Left ventricle myocardium superior (tissue), 1 donor: ENCODE measurements at regions not wholly inside any gene's neighbourhood (a gene's known extent, or its start where the extent isn't known, plus 50 kb on each side); places are given as distances from the start of the nearest gene placed in this dataset.

Source experiments
- ATAC-seq: fragments of 200-7000 bp; cut with Tn5 transposase; one replicate; pipeline ENCODE4 v1.9.1; 2020; ENCODE audit warnings: mild to moderate bottlenecking, moderate library complexity
- DNase-seq: peaks from one replicate; pipeline ENCODE4 v3.0.0-alpha.2; 2020
- intact Hi-C: fragments of 100-400 bp; cut with micrococcal nuclease; formaldehyde crosslinking; loops from one replicate; pipeline ENCODE4 v1.11.0; 2022
- donor health status: DM: no; HTN: yes; CAD: no; lungs with severe emphysema.

DNA sequence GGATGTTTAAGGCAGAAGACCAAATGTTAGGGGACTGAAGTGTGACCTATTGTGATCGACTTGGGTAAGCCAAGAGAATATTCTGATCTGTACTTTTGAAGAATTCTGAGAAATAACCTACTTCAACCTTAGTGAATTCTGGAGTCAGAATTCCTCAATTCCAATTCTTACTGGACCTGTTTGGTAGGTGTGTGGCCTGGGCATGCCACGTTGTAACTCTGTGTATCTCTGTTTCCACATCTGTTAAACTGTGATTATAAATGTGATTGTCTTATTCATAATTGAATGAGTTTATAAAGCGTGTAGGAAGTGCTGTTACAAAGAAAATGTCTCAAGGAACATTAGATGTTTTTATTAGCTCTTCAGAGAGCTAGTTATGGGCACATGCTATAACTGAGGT is 64.5 kb downstream of the TUSC1 start:
- DNase-seq (no peak), ATAC-seq (no peak)
- intact Hi-C loops: no loop called here

DNA sequence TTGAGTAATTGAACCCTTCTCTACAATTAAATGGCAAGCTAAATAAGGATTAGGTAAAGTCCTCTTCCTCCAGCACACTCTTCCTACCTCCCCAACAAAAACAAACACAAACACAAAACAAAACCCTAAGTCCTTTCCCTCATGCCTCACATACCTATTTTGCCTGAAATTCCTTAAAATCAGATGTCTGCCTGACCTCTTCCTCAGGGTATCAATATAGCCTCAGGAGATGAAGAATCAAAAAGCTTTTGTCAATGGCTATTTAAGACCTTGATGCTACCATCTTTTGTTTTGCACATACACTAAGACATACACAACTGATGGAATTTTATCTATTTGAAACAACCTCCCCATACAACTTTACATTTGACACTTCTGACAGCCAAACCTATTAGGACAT is 75.1 kb downstream of the TUSC1 start:
- intact Hi-C loops: no loop called here
- DNase-seq: no peak
- no peak for ATAC-seq

DNA sequence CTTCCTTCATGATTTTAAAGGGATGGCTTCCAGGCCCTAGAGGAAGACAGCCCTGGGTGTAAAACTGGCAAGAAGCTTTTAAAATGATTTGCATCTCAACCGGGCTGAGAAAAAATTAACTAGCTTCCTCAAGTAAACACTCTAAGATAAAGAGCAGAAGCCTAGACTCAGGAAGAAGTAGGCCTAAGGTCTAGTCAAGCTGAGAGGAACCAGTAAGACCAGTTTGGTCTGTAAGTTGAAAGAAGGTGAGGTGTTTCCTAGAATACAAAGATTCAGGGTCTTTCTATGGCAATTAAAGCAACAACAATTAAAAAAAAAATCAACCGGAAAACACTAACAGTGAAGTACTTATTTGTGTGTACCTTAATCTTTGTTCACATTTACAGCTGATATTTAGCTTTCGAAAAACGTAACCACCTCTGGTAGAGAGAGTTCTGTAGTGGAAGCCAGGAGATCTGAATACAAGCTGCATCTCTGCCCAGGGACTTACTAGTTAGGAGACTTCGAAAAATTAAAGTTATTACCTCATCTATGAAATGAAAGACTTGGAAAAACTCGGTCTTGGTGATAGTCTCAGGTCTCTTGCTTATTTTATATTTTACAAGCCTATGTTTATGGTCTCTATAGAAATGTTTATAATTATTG is 75.7 kb downstream of the TUSC1 start:
- DNase-seq (no peak), ATAC-seq (no peak)
- intact Hi-C loops: no loop called here

DNA sequence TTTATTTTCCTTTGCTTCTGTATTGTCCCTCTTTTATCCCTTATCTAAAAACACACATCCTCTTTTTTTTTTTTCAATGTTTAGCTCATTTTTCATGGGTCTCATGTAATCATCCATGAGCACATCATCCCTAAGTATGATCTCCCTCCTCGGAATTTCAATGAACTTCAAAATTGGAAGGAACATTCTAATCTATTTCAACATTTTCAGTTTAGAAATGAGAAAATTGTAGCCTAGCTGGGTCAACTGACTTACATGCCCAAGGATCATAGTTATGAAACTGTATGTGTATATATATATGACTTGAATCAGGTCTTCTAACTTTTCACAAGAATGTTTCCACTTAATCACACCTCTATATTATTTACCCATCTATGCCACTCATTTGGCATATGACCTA is 77.7 kb downstream of the TUSC1 start:
- intact Hi-C loops: no loop called here
- ATAC-seq (no peak), DNase-seq (no peak)

DNA sequence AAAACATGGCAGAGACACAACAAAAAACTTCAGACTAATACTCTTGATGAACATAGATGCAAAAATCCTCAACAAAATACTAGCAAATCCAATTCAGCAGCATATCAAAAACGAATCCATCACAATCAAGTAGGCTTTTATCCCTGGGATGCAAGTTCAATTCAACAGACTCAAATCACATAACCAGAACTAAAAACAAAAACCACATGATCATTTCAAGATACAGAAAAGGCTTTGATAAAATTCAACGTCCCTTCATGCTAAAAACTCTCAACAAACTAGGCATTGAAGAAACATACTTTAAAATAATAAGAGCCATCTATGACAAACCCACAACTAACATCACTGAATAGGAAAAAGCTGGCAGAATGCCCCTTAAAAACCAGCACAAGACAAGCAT is 93.6 kb downstream of the TUSC1 start:
- intact Hi-C loops: no loop called here
- no peak for ATAC-seq
- no peak for DNase-seq

DNA sequence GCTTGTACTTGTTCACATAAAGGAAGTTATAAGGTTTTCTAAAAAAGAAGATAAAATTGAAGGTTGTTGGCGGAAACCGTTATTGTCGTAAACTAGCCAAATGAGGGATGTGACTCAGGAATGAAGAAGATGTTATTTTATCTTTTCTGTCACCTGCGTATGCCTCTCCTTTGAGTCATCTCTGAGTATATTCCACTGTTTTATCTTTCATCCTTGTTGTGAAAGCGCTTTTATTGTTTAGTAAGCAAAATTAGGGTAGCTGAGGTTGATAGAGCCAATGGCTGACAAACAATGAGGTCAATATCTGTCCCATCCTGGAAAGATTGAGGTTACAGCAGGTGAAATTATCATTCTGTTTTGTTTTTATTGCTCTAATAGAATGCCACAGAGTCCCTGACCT is 105.0 kb downstream of the TUSC1 start:
- ATAC-seq (no peak), DNase-seq (no peak)
- intact Hi-C loops: no loop called here

DNA sequence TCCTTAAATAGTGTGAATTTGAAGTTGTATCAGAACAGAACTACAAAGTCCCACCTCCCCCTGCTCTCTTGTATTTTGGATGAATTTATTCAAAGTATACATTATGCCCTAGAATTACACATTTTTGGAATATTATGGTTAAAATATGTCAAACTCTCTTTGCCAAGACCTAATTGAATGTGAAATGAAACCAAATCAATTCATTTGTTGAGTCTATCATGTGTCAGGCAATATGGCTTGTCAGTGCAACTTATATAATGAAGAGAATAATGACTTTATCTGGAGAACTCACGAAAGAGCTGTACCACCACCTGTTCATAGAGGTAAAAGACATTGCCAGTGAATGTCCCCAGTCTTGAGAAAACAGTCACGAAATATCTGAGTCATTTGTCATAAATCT is 106.8 kb downstream of the TUSC1 start:
- DNase-seq: no peak
- ATAC-seq: no peak
- intact Hi-C loops: no loop called here

DNA sequence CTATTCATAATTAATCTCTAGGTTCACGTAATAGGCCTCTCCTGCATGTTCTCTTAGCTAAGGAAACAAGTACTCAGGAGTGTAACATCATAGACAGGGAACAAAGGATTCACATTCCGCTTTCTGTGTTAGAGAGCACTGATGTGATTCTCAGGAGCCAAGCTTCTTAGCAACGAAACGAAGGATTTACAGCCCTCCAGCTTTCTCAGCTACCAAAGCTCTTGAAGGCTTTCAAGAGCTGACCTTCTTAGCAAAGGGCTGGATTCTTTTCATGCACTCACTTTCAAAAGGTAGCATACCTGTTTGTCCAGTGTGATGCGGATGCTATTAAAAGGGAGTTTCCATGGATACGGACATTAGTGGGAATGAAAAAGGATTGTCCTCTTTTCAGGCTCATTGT is 107.4 kb downstream of the TUSC1 start:
- DNase-seq: no peak
- intact Hi-C loops: no loop called here
- ATAC-seq: no peak

DNA sequence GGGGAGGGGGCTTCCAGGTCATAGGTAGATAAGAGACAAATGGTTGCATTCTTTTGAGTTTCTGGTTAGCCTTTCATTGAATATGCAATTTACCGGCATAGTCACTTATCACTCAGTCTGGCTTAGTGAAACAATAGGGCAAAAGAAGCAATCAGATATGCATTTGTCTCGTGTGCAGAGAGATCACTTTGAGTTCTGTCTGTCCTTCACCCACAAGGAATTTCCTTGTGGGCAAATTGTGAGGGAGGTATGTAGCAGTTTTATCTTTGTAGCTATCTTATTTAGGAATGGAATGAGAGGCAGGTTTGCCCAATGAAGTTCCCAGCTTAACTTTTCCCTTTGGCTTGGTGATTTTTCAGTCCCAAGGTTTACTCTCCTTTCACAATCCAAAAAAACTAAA is 116.1 kb downstream of the TUSC1 start:
- DNase-seq (no peak), ATAC-seq (no peak)
- intact Hi-C loops: no loop called here

DNA sequence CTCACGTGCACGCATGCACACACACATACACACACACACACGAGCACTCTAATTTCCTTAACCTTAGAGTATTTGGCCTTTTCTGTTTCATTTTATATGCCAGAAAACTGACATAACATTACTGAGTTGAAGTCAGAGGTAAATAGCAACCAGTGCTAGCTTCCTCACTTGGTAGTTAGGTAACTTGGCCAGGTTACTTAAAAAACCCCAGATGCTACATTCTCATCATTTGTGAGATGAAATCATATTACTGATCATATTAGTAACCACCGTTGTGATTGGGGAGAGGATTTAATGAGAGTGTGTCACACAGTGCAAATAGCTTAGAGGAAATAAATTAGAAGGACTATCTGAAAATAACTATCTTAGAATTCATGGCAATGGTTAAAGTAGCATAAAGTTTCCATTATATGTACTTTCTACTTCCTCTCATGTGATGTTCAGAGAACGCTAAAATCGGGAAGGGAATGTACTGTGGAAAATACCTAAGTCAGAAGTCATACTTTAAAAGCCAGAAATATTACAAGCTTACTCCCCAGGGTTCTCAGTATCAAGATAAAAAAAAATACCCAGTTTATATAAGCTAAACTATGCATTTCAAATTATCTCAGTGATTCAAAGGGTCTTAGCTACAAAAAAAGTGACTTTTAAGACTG is 120.5 kb downstream of the TUSC1 start:
- intact Hi-C loops: no loop called here
- ATAC-seq: no peak
- no peak for DNase-seq

DNA sequence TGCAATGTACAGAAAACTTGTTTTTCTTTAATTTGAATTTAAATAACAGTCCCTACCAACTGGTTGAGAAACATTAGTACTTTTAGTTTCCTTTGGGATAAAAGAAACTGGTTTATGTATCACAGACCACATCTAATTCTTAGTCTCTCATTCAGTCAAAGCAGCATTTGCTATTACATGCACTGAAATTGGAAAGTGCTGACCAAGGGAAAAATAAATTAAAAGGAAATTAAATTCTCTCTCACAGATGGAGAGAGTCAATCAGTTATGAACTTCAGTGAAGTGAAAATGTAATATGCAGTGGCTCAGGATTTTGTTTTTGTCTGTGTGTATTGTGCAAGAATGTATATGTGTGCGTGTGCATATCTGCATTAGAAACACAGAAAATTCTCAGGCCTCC is 121.7 kb downstream of the TUSC1 start:
- DNase-seq: no peak
- intact Hi-C loops: no loop called here
- no peak for ATAC-seq

DNA sequence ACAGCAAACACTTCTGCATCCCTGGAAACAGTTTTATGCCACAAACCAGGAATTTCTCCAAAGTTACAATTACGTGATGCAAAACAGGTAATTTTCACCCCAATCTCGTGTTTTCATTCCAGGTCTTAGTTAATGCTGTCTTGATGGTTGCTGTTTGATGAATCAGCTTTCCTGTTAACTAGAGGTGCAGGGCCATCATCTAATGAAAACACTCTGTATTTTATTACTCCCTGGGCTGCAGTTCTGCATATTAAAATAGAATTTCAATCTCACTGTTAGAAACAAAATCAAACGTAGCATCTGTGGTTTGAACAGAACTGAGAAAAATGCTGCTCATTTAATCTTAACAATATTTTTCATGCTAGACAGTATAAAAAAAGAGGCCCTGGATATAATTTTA is 129.4 kb downstream of the TUSC1 start:
- no peak for ATAC-seq
- intact Hi-C loops: no loop called here

DNA sequence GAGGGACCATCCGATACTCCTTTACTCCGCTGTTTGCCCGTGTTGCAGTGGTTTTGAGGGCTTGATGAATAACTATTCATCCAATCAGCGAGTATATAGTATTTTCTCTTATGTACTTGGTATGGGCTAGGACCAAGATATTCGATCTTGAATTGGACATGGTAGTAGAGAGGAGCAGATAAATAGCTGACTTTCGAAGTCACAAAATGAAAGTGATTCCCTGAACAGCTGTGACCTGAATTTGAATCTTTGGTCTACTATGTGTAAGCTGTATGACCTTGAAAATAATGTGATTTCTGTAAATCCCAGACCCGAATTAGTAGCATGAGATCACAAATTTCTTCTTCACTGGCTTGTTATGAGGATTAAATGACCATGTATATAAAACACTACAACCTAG is 134.4 kb downstream of the TUSC1 start:
- DNase-seq (no peak), ATAC-seq (no peak)
- intact Hi-C loops: no loop called here

More for the DNA sequence above, 129.4 kb downstream of the TUSC1 start:
- DNase-seq: no peak

DNA sequence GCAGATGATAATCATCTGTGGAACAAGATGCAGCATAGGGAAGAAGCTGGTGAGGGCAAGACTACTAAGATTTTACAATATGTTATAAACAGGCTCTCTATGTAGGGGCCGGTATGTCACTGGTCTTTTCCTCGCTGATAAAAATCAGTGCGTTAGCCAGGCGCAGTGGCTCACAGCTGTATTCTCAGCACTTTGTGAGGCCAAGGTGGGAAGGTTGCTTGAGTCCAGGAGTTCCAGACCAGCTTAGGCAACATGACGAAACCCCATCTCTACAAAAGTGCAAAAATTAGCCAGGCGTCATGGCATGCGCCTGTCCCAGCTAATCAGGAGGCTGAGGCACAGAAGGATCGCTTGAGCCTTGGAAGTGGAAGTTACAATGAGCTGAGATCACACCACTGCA is 135.9 kb downstream of the TUSC1 start:
- DNase-seq (no peak), ATAC-seq (no peak)
- intact Hi-C loops: no loop called here

DNA sequence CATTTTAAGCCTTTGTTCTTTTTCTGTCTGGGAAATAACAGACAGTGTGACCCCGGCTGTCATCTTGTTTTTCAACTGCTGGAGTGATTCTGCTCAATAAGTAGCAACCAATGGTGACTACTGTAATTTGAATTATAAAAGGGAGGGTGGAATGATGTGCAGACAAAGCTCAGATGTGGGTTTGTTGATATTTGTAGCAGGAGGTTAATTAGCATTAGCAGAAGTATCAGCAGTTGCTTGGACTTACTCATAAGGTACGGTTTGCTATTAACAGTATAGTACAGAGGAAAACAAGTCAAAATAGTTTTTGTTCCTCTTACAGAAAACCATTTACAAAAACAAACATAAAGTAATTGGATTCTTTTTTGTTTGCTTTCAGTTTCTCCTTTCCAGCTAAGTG is 140.4 kb downstream of the TUSC1 start:
- ATAC-seq (no peak), DNase-seq (no peak)
- intact Hi-C loops: no loop called here

DNA sequence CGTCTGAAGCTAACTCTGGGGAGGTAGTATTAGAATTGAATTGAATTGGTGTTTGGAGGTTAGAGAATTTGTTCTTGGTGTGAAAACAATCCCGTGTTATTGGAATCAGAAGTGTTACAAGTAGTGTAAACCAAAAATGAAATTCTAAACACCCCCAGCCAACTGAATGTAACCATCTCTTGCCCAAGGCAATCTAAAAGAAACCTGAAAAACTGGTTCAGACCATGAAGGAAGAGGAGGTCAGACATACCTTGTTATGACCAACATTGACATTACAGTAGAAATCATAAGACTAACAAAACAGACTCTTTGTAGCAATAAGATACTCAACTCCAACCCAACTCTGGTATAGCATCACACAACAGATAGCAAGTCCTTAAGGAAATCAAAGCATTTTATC is 159.0 kb downstream of the TUSC1 start:
- DNase-seq: no peak
- intact Hi-C loops: no loop called here
- no peak for ATAC-seq

DNA sequence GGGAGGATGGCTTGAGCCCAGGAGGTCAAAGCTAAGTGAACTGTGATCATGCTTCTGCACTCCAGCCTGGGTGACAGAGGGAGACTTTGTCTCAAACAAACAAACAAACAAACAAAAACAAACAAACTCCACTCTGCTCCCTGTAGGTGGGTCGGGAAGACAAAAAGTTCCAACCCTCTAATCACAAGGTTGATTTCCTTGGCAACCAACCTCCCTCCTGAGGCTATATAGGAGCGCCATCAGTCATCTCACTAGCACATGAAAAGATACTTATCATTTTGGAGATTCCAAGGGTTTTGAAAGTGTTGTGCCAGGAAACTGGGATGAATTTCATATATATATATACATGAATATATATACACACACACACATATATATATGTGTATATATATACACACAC is 160.5 kb downstream of the TUSC1 start:
- no peak for ATAC-seq
- DNase-seq: no peak
- intact Hi-C loops: no loop called here

DNA sequence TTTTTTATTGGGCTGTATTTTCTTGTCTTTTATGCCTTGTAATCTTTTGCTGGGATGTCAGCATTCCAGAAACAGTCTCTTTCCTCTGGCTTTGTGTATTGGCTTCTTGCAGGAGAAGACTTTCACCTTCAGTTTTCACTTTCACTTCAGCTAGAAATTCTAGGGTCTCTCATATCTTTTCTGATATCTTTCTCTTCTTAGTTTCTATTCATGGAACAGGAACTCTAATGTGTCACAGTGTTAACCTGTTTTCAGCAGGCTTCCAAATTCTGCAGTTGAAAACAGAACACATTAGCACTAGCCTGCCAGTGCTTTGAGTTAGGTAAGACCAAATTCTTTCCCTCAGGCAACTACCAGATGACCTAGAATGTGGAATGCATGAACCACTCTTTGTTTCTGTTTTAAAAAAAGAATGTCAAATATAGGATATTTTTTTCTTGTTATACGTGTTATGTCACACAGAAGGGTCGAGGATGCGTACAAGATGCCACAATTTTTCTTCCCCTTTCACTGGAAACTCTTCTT is 164.7 kb downstream of the TUSC1 start:
- intact Hi-C loops: no loop called here
- DNase-seq: no peak
- ATAC-seq: no peak

DNA sequence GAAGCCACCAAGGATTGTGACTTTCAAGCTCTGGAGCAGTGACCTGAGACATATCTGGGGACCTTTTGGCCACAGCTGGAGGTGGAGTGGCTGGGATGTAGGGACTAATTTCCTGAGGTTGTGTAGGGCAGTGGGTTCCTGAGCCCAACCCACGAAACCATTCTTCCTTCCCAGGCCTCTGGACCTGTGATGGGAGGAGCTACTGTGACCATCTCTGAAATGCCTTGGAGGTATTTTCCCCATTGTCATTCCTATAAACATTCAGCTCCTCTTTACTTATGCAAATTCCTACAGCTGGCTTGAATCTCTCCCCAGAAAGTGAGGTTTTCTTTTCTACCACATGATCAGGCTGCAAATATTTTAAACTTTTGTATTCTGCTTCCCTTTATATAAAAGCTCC is 172.6 kb downstream of the TUSC1 start:
- intact Hi-C loops: no loop called here
- DNase-seq: no peak
- ATAC-seq: no peak

DNA sequence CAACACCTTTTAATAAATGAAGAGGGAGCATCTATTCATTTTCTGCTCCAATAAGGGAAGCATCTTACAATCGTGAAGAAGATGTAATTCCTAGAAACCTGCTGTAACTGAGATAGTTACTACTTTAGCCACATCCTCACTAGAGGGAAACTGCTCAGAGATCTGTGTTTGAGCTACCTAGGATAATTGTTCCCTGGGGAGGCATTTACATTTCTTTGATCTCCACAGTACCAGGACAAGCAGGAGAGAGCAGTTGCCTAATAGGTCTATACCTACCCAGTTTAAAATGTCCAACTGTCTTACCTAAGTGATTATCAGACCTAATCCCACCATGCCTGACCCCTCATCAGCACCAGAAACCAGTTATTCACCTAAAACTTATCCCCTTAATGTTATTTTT is 196.9 kb downstream of the TUSC1 start:
- no peak for ATAC-seq
- no peak for DNase-seq
- intact Hi-C loops: no loop called here

DNA sequence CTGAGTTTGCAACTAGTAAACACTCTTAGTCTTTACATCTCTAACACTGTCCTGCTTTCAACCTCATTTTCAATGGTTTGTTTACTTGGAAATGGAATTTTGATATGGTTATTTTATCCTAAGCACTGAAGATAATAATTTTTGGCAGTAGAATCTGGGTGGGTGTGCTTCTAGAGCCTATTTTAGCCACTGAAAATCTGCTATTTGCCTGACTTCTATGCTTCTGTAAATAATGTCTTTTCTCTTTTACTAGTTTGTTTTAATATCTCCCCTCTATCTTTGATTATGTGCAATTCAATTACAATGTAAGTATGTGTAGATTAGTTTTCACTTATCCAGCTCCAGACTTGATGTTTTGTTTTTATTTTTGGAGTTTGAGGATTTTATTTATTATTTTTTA is 197.5 kb downstream of the TUSC1 start:
- ATAC-seq: no peak
- intact Hi-C loops: no loop called here

More for the DNA sequence above, 197.5 kb downstream of the TUSC1 start:
- DNase-seq: no peak
